LNCAP (cell line): ENCODE measurements at regions not wholly inside any gene's neighbourhood (a gene's known extent, or its start where the extent isn't known, plus 50 kb on each side); places are given as distances from the start of the nearest gene placed in this dataset.

Experiments used
- CTCF ChIP-seq: fragments of 450-650 bp; IDR thresholded peaks from 2 replicates; pipeline ENCODE4 v1.5.1; 2017; ENCODE audit warnings: mild to moderate bottlenecking

- TF ChIP-seq CTCF = no peak
Observed at GRCh38 chr2:114068438-114068837, 178.5 kb downstream of the ACTR3 start.

DNA sequence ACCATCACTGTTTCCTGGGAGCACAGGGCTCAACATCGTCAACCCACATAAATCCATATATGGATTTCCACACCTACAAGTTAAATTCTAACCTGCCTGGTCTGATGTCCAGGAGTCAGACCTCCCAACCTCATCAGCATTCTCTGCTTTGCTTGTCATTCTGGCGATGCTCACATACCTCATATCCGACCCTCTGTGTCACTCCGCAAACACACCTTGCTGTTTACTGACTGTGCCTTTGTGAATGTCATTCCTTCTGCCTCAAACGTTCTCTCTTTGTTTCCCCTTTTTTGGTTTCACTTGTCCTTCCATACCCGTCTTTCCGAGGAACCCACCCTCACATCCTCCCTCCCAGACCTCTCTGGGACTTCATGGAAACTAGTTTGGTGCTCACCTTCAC is 187.1 kb downstream of the ACTR3 start:
- TF ChIP-seq CTCF = no peak

DNA sequence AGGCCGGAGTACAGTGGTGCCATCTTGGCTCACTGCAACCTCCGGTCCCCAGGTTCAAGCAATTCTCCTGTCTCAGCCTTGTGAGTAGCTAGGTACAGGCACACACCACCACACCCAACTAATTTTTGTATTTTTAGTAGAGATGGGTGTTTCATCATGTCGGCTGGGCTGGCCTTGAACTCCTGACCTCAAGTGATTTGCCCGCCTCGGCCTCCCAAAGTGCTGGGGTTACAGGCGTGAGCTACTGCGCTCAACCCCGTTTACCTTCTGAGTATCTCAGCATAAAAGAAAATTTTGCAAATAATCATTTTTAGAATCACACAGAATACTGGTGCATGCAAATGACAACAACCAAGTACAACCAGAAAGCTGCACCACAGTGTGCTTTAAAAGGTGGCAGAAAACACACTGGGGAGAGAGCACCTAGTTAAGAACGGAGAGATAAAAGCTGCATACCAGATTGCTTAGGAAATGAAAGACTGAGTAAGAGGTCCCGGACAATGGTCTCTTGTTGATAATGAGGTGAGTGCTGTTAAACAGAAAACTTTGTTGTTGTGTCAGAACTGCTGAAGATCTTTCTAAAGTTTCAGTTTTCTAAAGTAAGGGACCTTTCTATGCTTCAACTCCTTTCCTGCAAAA is 189.6 kb downstream of the ACTR3 start:
- no peak for TF ChIP-seq CTCF

DNA sequence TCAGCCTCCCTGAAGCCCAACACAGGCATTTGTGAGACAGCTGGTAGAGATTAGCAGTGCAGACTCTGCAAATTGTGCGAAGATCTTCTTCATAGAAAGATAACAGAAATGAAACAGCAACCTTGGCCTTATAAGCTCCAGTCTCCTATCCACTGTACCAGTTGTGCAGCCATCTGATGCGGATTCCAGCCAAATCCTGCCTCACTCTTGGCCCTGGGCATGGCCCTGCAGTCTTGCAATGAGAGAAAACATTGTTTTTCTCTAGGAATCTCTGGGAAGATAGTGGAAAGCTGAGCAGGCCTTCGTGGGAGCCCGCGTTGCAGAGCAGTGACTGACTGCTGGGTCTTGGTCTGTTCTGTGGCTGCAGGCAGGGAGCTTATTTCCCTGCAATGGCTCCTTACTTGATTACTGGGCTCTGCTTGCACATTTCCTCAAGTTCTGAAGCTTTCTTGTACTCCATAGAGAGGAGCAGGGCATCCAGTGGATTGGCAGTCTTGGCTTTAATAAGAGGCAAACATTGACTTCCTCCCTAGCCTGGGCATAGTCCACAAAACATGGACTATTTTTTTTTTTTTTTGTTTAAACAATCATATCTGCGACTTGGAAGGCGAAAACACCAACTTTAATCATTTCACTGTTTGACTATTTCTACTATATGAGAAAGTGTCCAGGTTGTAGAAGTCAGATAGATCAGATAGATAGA is 193.0 kb downstream of the ACTR3 start:
- TF ChIP-seq CTCF = no peak

DNA sequence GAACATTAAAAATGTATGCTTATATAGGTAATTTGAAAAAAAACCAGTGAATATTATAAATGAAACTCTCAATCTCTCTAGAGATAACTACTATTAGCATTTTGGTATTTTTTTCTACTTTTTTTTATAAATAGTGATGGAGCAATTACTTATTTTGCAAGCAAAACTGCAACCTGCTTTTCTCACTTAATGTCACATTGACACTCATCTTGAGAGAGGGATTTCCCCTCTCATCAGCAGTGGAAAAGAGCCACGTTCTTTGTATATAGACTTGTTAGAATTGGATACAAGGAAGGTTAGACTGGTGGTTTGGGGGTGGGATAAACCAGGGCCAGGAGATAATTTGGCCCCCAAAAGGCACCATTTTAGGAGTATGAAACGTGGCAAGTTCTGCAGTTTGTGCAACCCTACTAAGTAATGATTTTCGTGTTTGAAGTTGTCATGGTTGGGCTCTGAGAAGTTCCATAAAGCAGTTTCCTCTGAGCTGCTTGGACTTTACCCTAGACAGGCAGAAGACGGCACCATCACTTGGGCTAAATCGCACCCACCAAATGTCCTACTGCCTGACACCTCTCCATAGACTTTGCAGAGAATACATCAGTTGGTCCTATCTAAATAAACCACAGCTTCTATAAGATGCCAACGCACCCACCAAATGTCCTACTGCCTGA is 194.0 kb downstream of the ACTR3 start:
- TF ChIP-seq CTCF = no peak

DNA sequence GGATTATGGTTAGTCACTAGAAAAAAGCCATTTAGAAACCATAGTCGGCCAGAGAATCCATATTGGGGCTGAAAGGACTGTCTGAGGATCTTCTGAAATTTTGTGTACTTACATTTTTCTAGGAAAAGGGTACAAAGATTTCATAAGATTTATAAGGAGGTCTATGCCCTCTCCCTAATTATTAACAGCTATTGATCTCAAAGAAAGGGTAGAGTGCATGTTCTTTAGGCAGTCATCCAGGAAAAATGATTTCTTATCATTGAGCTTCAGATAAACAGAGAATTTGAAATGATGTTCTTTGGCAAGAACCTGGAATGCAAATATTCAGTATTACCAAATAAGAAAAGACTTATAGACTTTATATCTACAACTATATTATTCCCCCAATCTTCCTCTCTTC is 195.3 kb downstream of the ACTR3 start:
- no peak for TF ChIP-seq CTCF

- TF ChIP-seq CTCF = no peak
Observed at GRCh38 chr2:114085992-114086391, 196.1 kb downstream of the ACTR3 start.
